Mesendoderm (in vitro differentiated cells): ENCODE measurements at regions not wholly inside any gene's neighbourhood (a gene's known extent, or its start where the extent isn't known, plus 50 kb on each side); places are given as distances from the start of the nearest gene placed in this dataset.
"Not testable (repeated sequence)": the region's sequence is repeated elsewhere in the genome, so short reads cannot be mapped to it uniquely, and the experiment has no call there.

Experiments
- DNase-seq: peaks from one replicate; pipeline ENCODE4 v3.0.0; 2013
- H2AK5ac ChIP-seq: 2 replicates; pipeline ENCODE4 v1.6.1; 2013; ENCODE audit warnings: low read length, inconsistent platforms
- H2BK120ac ChIP-seq: 2 replicates; pipeline ENCODE4 v1.6.1; 2013; ENCODE audit warnings: low read depth, mild to moderate bottlenecking, low read length, moderate library complexity, mixed read lengths
- H2BK15ac ChIP-seq: replicated peaks from 2 replicates; pipeline ENCODE4 v1.6.1; 2013; ENCODE audit warnings: low read depth, mild to moderate bottlenecking, moderate library complexity
- H2BK5ac ChIP-seq: 2 replicates; pipeline ENCODE4 v1.6.1; 2013; ENCODE audit warnings: low read length, inconsistent platforms
- H3K18ac ChIP-seq: 2 replicates; pipeline ENCODE4 v1.6.1; 2013; ENCODE audit warnings: mild to moderate bottlenecking, low read length, mixed read lengths
- H3K23ac ChIP-seq: one replicate; pipeline ENCODE4 v1.6.1; 2013; ENCODE audit warnings: low read length
- H3K27ac ChIP-seq: 2 replicates; pipeline ENCODE4 v1.5.1; 2013; ENCODE audit warnings: low read depth, mild to moderate bottlenecking, inconsistent platforms, low read length, moderate library complexity
- H3K27me3 ChIP-seq: 2 replicates; pipeline ENCODE4 v1.6.1; 2013; ENCODE audit warnings: low read length, control low read depth, mild to moderate bottlenecking, inconsistent platforms; ENCODE audit not compliant: insufficient read depth, poor library complexity
- H3K36me3 ChIP-seq: 2 replicates; pipeline ENCODE4 v1.6.1; 2013; ENCODE audit warnings: low read length, inconsistent platforms; ENCODE audit not compliant: control insufficient read depth, insufficient read depth
- H3K4ac ChIP-seq: one replicate; pipeline ENCODE4 v1.6.1; 2013; ENCODE audit warnings: low read depth, mild to moderate bottlenecking, low read length, moderate library complexity
- H3K4me1 ChIP-seq: 2 replicates; pipeline ENCODE4 v1.6.1; 2013; ENCODE audit warnings: low read depth, low read length, inconsistent platforms; ENCODE audit not compliant: control insufficient read depth
- H3K4me2 ChIP-seq: 2 replicates; pipeline ENCODE4 v1.6.1; 2013; ENCODE audit warnings: low read length
- H3K4me3 ChIP-seq: 2 replicates; pipeline ENCODE4 v1.5.1; 2013; ENCODE audit warnings: mild to moderate bottlenecking, low read length
- H3K56ac ChIP-seq: one replicate; pipeline ENCODE4 v1.6.1; 2013; ENCODE audit warnings: low read length
- H3K79me1 ChIP-seq: 2 replicates; pipeline ENCODE4 v1.6.1; 2013; ENCODE audit warnings: low read length, inconsistent platforms
- H3K79me2 ChIP-seq: 2 replicates; pipeline ENCODE4 v1.6.1; 2013; ENCODE audit warnings: mild to moderate bottlenecking, low read length; ENCODE audit not compliant: control insufficient read depth, insufficient read depth
- H3K9ac ChIP-seq: 2 replicates; pipeline ENCODE4 v1.6.1; 2013; ENCODE audit warnings: low read length, inconsistent platforms
- H4K5ac ChIP-seq: one replicate; pipeline ENCODE4 v1.6.1; 2013; ENCODE audit warnings: low read length
- H4K8ac ChIP-seq: one replicate; pipeline ENCODE4 v1.6.1; 2013; ENCODE audit warnings: low read depth, mild to moderate bottlenecking, control low read depth, low read length, moderate library complexity
- WGBS: extraction: QIAGEN DNeasy Blood & Tissue Kit; methylation state at CpG from one replicate; pipeline ENCODE4 v1.1.7; 2013; ENCODE audit warnings: low lambda C conversion rate, missing lambda C conversion rate; ENCODE audit not compliant: insufficient coverage; ENCODE audit errors: extremely low coverage; 5-methylcytosine and 5-hydroxymethylcytosine counted together

DNA sequence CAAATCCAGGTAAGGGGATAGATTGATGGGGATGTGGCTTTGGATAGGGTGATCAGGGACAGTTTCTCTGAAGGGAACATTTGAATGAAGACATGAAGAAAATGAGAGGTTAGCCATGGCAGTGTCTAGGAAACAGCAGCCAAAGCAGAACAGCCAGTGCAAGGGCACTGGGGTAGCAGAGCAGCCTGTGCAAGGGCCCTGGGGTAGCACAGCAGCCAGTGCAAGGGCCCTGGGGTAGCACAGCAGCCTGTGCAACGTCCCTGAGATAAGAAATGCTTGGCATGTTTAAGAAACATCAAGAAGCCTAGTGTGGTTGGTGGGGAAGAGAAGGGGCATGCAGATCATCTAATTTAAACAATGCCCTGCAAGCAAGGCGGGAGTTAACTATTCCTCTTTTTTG is 128.5 kb downstream of the IRX5 start:
- H3K27ac ChIP-seq = no peak overlapping the region
- no peak overlapping the region for H2BK15ac ChIP-seq
- no peak overlapping the region for H3K23ac ChIP-seq
- no peak overlapping the region for H3K56ac ChIP-seq
- H4K8ac ChIP-seq = no peak overlapping the region
- no peaks in the 10 kb centered on the region for H3K36me3 ChIP-seq
- no peak overlapping the region for H2AK5ac ChIP-seq
- no peak for DNase-seq
- WGBS = no CpG with 5 or more reads among the region's 2 CpGs
- no peaks in the 10 kb centered on the region for H3K4me1 ChIP-seq
- peaks cover 9% of the 10 kb centered on the region for H3K27me3 ChIP-seq
- no peak overlapping the region for H3K4ac ChIP-seq
- no peak overlapping the region for H3K4me2 ChIP-seq
- H4K5ac ChIP-seq = no peak overlapping the region
- no peak overlapping the region for H2BK120ac ChIP-seq
- H2BK5ac ChIP-seq = no peak overlapping the region
- H3K4me3 ChIP-seq = no peak overlapping the region
- no peaks in the 10 kb centered on the region for H3K79me1 ChIP-seq
- no peaks in the 10 kb centered on the region for H3K79me2 ChIP-seq
- H3K18ac ChIP-seq = no peak overlapping the region
- no peak overlapping the region for H3K9ac ChIP-seq

DNA sequence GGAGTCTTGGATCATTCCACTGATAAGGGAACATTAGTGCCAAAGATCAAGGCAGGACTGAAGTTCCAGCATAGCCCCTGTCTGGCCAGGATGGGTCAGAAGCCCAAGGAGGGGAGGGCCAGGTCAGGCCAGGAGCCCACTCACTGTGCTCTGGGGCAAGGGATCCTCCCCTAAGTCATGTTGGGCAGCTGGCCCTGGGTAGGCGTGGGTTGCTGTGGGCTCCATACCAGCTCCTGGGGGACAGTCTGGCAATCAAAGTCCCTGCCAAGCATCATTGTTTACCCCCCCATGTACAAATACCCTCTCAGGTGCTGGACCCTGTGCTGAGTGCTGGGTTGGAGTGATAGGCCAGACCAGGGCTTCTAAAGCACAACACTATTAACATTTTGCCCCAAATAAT is 130.5 kb downstream of the IRX5 start:
- no peak for DNase-seq
- H3K4ac ChIP-seq = no peak overlapping the region
- no peaks in the 10 kb centered on the region for H3K36me3 ChIP-seq
- no peak overlapping the region for H4K5ac ChIP-seq
- H2BK15ac ChIP-seq = no peak overlapping the region
- H3K4me2 ChIP-seq = no peak overlapping the region
- H3K4me1 ChIP-seq = no peaks in the 10 kb centered on the region
- H2BK120ac ChIP-seq = no peak overlapping the region
- no peak overlapping the region for H3K4me3 ChIP-seq
- no peaks in the 10 kb centered on the region for H3K79me1 ChIP-seq
- H3K23ac ChIP-seq = no peak overlapping the region
- no peak overlapping the region for H4K8ac ChIP-seq
- no CpG with 5 or more reads among the region's 1 CpG for WGBS
- no peak overlapping the region for H3K9ac ChIP-seq
- no peak overlapping the region for H2AK5ac ChIP-seq
- no peak overlapping the region for H3K27ac ChIP-seq
- peaks cover 9% of the 10 kb centered on the region for H3K27me3 ChIP-seq
- no peaks in the 10 kb centered on the region for H3K79me2 ChIP-seq
- no peak overlapping the region for H3K18ac ChIP-seq
- H2BK5ac ChIP-seq = no peak overlapping the region
- no peak overlapping the region for H3K56ac ChIP-seq

DNA sequence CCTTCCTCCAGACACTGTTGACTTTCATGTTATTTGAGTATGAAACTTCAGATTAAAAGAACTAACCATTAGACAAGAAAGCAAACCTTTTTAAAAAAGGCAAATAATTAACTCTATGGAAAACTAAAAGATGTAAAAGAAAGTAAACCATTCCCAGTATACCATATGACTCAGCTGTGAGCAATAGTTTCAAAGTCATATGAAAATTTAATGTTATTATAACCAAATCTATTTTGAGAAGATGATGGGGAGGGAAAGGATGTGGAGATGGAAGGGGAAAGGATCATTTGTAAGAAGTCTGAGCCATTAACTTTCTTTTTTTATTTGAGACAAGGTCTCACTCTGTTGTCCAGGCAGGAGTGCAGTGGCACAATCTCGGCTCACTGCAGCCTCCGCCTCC is 131.8 kb downstream of the IRX5 start:
- no CpG with 5 or more reads among the region's 2 CpGs for WGBS
- H3K27ac ChIP-seq = no peak overlapping the region

DNA sequence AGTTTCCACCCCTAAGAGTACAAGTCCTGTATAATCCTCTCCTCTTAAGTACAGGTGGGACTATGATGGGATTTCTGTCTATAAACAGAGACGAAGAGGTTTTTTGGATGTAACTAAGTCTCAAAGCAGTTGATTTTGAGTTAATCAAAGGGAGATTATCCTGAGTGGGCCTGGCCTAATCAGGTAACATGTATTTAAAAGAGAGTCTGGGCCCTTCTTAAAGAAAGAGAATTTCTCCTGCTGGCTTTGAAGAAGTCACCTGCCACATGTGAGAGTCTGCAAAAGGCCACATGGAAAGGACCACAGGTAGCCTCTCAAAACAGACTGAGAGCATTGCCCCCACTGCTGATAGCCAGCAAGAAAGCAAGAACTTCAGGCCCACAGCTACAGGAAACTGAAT is 142.3 kb downstream of the IRX5 start:
- no peaks in the 10 kb centered on the region for H3K79me2 ChIP-seq
- WGBS = no CpG with 5 or more reads among the region's 1 CpG

More for the DNA sequence above, 131.8 kb downstream of the IRX5 start:
- Histone ChIP-seq H4K8ac (no peak overlapping the region), H3K23ac (no peak overlapping the region), H4K5ac (no peak overlapping the region), H3K27me3 (peaks cover 4% of the 10 kb centered on the region), H2BK120ac (no peak overlapping the region), H2BK5ac (no peak overlapping the region), H3K18ac (no peak overlapping the region), H3K4ac (no peak overlapping the region), H3K4me2 (no peak overlapping the region), H2AK5ac (no peak overlapping the region), H3K79me2 (no peaks in the 10 kb centered on the region), H3K4me3 (no peak overlapping the region), H3K56ac (no peak overlapping the region), H3K4me1 (no peaks in the 10 kb centered on the region), H2BK15ac (no peak overlapping the region), H3K79me1 (no peaks in the 10 kb centered on the region), H3K36me3 (no peaks in the 10 kb centered on the region), H3K9ac (no peak overlapping the region)
- no peak for DNase-seq

DNA sequence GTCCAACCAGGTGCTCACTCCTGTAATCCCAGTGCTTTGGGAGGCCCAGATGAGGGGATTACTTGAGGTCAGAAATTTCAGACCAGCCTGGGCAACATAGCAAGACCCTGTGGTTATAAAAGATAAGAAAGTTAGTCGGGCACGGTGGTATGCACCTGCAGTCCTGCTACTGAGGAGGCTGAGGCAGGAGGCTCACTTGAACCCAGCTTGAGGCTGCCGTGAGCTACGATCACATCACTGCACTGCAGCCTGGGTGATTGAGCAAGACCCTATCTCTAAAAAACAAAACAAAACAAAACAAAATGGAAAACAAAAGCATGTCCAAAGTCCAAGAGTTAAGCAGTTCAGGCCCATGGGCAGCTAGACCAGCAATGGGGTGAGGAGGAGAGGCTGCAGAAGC is 143.2 kb downstream of the IRX5 start:
- Histone ChIP-seq H3K23ac (no peak overlapping the region), H3K4ac (no peak overlapping the region), H3K79me2 (no peaks in the 10 kb centered on the region), H4K5ac (no peak overlapping the region), H3K27me3 (no peaks in the 10 kb centered on the region), H3K56ac (no peak overlapping the region), H3K18ac (no peak overlapping the region), H3K4me1 (no peaks in the 10 kb centered on the region), H2BK15ac (no peak overlapping the region), H3K4me3 (no peak overlapping the region), H3K4me2 (no peak overlapping the region), H2AK5ac (no peak overlapping the region), H3K27ac (no peak overlapping the region), H3K36me3 (no peaks in the 10 kb centered on the region), H3K9ac (no peak overlapping the region), H3K79me1 (no peaks in the 10 kb centered on the region), H2BK120ac (no peak overlapping the region), H2BK5ac (no peak overlapping the region), H4K8ac (no peak overlapping the region)
- no peak for DNase-seq
- no CpG with 5 or more reads among the region's 4 CpGs for WGBS

More for the DNA sequence above, 142.3 kb downstream of the IRX5 start:
- Histone ChIP-seq H2BK5ac (no peak overlapping the region), H2AK5ac (no peak overlapping the region), H3K4me2 (no peak overlapping the region), H3K23ac (no peak overlapping the region), H3K56ac (no peak overlapping the region), H3K9ac (no peak overlapping the region), H3K27me3 (no peaks in the 10 kb centered on the region), H3K4me1 (no peaks in the 10 kb centered on the region), H3K36me3 (no peaks in the 10 kb centered on the region), H4K5ac (no peak overlapping the region), H3K4ac (no peak overlapping the region), H3K79me1 (no peaks in the 10 kb centered on the region), H3K18ac (no peak overlapping the region), H2BK120ac (no peak overlapping the region), H2BK15ac (no peak overlapping the region), H4K8ac (no peak overlapping the region), H3K27ac (no peak overlapping the region), H3K4me3 (no peak overlapping the region)
- DNase-seq = no peak

DNA sequence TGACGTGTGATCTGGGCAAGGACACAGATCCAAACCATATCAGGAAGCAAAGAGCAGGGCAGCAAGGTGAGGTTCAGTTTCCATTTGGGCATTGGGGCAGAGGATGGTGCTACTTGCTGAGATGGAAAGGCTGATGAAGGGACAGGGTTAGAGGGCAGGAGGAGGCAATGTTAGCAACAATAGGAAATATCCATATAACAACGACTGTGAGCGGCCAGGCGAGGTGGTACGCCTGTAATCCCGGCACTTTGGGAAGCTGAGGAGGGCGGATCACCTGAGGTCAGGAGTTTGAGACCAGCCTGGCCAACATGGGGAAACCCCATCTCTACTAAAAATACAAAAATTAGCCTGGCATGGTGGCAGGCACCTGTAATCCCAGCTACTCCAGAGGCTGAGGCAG is 144.5 kb downstream of the IRX5 start:
- H3K79me1 ChIP-seq, H2AK5ac ChIP-seq, H2BK120ac ChIP-seq, H3K27me3 ChIP-seq, H3K9ac ChIP-seq, H3K18ac ChIP-seq, H3K4me1 ChIP-seq, DNase-seq, H3K27ac ChIP-seq, H2BK5ac ChIP-seq, H3K4me3 ChIP-seq, H3K23ac ChIP-seq, H3K4me2 ChIP-seq, H3K79me2 ChIP-seq, H4K5ac ChIP-seq, H3K4ac ChIP-seq, H3K36me3 ChIP-seq, H3K56ac ChIP-seq, H4K8ac ChIP-seq, H2BK15ac ChIP-seq: not testable (repeated sequence)
- no CpG with 5 or more reads among the region's 7 CpGs for WGBS
